ENCODE measurements at regions not wholly inside any gene's neighbourhood (a gene's known extent, or its start where the extent isn't known, plus 50 kb on each side); places are given as distances from the start of the nearest gene placed in this dataset.
"Not testable (repeated sequence)": the region's sequence is repeated elsewhere in the genome, so short reads cannot be mapped to it uniquely, and the experiment has no call there.

DNA sequence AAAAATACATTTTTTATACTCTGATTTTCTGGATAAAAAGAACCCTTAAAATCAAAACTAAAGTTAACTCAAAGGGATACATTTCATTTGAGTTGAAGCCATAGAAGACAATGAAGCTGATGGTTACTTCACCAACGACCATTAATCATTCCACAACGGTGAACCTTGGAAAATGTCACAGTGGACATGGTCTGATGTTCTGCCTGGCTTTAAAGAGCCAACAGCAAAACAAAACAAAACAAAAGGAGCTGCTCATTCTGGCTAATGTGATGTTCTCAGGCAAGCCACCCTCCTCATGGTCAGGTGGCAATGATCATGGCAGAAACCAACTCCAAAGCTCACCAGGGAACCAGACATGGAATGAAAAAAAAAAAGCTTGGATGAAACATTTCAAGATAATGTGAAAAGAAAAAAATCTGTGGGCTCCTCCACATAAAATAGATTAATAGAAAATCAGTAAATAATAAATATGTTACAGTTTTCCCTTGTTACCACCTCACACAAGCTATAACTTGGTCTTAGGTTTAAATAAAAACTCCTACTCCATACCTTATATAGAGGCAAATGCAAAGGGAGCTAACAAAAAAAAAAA, 90.1 kb upstream of the SERTAD2 start:
- DNase-seq: no peak

DNA sequence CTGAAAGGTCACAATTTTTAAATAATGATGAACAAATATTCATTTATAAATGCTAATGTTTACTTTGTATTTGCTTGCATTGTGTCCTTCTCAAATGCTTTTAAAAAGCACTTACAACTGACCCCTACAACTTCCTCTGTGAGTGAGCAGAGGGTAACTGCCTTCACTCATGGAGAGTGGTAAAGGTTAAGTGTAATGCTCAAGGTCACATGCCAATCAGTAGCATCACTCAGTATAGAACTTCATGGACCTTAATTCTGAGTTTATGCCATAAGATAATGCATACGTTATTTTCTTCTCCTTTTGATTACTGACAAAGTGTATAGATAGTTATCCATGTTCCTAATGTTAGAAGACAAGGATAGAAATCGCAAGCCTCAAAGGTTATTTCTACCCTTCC, 91.8 kb upstream of the SERTAD2 start:
- no peak for DNase-seq

DNA sequence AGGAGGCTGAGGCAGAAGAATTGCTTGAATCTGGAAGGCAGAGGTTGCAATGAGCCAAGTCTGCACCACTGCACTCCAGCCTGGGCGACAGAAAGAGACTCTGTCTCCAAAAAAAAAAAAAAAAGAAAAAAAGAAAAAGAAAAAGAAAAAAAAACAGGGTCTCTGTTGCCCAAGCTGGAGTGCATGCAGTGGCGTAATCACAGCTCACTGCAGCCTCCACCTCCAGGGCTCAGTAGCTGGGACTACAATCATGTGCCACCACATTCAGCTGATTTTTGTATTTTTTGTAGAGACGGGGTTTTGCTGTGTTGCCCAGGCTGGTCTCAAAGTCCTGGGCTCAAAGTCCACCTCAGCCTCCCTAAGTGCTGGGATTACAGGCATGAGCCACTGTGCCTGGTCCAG, 94.0 kb upstream of the SERTAD2 start:
- not testable (repeated sequence) for DNase-seq

DNA sequence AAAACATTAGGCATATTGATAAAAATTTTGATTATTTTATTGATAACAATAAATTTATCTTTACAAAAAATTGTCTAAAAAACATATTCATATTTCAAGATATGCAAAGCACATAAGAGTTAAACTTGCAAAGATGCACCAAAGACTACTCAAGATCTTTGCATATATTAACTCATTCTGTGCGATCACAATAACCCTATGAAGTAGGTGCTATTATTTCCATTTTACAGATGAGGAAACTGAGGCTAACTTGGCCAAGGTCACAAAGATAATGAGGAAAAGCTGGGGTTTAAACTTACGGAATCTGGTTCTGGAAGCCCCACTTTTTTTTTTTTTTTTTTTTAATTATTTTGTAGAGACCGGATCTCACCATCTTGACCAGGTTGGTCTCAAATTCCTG, 94.4 kb upstream of the SERTAD2 start:
- DNase-seq: no peak

DNA sequence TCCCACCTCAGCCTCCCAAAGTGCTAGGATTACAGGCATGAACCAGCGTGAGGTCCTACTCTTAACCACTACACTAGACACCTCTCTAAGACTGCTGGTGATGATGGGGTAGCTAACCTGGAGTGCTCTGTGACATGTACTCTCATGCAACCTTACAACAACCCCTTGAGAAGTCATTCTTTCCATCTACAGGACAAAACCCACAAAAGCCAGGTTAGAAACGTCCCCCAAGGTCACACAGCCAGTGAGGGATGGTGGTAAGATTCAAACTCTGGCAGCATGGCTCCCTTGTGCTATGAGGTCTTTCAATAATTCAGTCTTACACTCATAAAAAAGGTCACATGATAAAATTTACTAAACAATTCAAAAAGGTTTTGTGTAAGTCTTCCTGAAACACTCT, 94.8 kb upstream of the SERTAD2 start:
- DNase-seq: no peak

DNA sequence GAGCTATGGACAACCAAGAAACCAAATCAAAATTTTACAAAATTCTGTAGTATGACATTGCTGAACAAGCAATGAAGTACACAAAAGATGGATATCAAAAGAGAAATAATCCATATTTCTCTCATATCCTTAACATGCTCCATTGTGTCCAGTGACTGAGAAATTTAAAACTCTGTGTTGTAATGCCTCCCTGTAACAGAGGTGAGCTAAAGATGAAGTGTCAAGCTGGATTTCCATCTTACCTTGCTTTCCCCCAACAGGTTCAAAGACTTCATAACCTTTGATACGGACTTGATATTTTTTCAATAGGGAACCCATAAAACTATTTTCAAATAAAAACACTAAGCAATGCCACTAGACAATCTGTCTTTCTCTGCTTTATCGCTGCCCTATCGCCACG, 95.7 kb upstream of the SERTAD2 start:
- DNase-seq: no peak

DNA sequence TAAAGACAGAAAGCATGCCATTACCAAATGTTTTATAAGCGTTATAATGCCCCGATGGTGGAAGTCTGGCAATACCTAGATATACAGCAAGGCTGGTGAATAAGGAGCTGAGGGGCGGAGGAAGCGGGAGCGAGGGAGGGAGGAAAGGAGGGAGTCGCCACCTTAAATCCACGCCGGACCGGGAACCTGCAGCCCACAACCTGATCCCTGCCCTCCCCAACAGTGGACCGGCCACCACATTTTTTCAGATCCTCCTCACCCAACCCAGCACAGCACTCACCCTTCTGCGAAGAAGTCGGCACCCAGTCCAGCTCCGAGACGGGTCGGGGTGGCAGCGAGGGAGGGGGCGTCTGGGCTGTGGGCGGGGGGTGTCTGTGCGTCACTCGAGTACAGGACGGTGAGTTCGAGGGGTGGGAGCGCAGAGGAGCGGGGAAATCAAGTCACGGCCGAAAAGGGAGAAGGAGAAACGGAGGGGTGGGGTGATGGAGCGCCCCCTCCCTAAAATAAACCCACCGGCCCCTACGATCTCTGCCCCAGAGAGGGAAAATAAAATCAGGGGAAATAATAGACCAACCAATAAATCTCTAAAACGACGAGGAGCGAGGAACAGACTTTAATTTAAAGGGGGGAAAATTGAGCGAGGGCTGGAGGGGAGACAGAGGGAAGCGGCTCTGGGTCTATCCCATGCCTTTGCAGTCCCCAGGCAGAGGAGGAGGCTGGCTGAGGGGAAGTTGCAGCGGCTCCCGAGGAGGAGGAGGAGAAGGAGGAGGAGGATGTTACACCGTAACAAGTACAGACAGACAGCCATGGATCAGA, 96.5 kb upstream of the SERTAD2 start:
- DNase-seq: peak; percentile 71

DNA sequence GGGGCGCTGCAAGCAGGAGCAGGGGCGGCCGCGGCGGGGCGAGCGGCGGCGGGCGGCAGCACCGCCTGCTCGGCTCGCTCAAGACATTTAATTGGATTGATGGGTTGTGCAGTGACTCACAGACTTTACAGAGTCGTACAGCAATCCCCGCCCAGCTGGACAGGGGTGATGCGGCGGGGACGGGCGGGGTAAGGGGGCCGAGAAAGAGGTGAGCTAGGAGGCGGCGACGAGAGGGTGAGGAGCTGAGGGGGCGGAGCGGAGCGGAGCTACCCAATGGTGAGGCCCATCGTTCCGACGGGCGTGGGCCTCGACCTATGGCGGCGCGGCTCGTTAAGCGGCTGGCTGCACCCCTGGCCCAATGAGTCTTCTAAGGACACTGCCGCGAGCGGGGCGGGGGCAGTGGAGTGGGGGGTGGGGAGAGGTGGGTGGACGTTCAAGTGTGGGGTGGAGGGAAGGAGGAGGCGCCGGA, 97.1 kb upstream of the SERTAD2 start:
- peak; percentile 100 for DNase-seq

DNA sequence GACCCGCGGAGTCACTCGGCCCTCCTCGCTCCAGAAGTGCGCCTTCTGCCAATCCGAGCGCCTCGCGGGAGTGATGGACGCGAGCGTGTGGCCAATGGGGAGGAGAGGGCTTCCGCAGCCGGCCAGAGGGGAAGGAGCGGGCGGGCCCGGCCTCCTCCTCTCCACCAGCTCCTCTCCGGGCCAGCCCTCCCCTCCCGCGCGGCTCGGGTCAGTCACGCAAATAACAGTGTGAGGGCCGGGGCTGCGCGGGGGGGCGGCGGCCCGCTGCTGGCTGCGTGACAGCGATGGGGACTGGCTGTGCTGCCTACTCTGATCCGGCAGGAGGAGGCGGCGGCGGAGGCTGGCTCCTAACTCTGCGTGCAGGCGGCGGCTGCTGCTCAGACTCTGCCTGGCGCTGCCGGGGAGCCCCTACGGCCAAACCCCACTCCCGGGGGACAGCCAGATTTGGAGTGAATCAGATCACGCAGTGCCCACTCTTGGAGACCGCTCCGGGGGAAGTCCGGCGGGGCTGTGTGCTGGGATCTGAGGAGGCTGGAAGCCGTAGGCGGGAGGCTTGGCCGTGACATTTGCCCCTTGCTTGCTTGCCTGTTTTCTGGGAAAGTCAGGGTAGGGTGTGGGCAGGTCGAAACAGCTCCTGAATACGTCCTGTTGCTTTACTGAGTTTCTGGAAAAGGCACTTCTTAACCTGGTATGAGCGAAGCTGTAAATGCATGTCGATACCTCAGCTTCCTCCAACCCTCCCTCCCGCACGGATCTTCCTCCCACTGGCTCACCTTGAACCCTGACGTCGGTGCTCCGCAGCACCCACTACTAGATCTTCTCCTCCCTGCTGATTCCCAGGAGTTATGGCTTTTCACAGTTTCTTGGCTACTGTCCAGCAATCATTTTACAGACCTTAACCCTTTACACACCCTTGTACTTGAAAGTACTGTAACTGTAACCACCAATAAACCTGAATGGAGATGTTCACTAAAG, 97.9 kb upstream of the SERTAD2 start:
- no peak for DNase-seq

DNA sequence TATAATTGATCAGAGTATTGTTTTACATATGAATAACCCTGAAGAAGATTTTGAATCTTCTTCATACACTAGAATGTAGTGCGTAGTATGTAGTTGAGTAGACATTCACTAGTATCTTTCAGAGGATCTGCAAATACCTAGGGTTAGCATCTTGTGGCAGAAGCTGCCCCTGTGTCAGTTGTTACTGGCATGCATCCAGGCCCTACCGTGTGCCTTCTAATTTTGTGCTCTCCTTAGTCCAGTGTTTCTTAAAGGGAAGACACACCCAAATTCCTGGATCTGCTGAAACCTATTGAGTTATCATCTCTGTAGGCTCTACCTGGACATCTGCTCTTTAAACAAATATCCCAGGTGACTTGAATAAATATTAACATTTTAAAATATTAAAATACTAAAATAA, 99.7 kb upstream of the SERTAD2 start:
- no peak for DNase-seq

DNA sequence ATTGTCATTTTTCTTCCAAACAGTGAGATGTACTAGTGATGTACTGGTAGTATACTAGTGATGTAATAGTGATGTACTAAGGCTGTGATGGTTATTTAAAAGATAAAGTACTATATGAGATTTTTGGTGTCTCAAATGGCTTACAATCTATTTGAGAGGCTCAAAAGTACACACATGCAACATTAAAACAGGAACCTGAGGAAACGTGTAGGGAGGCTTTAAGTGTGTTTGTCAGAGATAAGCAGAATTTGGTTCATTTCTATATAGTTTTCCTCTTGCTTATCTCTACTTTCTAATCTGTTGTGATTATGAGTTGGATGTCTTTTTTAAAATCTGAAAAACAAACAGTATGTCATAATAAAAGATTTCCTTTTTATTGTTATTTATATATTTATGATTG, 100.9 kb upstream of the SERTAD2 start:
- no peak for DNase-seq

DNA sequence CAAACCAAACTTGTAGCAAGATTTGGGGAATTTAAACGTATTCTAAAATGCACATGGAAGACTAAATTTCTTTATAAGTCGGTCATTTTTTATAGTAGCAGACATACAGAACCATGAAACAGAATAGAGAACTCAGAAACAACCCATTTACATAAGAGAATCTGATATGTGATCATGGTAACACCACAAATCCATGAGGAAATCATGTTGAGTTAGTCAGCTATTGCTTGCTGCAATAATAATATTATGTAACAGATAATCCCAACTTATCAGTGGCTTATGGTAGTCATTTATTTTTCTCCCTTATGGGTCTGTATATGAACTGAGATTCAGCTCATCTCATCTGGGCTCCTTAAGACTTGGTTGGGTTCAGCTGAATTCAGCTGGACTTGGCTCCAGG, 103.4 kb upstream of the SERTAD2 start:
- DNase-seq: no peak

DNA sequence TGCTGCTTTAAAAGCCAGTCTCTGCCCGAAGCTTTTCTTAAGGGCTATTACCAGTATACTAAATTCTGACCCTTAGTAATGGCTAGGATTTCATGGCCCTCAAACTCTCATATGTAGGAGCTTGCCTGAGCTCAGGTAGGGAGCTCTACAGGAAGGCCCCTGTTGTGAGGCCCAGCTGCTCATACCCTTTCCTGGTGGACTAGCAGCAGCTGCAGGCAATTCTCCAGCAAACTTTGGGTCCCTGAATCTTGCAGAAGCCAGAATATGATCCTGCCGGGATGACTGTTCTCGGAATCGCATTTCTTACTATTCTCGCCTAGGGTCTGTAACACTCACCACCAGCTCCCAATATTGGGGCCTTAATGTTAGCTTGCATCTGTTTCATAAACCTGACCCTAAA, 106.4 kb upstream of the SERTAD2 start:
- DNase-seq: no peak

DNA sequence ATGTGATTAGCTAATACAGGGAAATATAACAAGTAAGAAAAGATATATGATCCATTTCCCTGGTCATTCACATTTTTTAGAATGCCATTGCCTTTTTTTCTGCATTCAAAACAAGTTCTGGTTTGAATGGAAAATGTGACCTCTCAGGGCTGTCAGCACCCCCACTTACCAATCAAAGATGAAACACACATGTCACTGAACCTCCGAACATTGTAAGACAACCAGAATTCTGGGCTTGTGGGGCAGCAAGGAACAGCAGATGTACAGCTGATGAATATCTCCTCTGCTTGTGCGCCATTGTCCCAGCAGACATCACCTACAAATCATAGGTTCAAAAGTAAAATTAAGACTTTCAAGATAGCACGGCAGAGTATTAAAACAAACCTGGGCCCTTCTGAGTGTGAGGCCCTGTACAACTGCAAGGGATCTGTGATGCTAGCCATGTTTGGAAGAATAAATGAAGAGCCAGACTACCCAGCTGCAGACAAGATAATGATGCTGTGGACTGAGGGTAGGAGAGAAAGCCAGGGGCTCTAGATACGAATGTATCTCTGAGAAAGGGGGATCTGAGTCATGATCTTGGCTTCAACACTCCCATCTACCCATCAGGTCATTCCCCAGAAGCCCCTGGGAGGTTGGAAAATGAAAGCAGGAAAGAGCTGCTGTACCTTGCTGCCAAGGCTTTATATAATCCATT, 108.7 kb upstream of the SERTAD2 start:
- DNase-seq: no peak

DNA sequence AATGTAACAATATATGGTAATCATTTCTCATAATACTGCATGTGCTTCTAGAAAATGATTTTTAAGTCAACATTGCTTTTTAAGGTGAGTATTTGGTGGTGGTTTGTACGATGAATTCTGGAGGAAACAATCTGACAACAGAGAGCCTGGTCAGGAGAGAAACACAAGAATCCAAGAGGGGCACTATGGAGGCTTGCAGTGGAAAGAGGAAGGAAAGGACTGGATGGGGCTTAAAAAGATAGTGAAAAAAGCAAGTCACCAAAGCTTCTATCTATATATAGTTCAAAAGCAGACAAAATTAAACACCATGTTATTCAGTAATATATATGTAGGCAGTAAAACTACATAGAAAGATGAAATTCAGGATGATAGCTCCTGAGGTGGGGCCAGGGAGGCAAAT, 109.4 kb upstream of the SERTAD2 start:
- DNase-seq: no peak

DNA sequence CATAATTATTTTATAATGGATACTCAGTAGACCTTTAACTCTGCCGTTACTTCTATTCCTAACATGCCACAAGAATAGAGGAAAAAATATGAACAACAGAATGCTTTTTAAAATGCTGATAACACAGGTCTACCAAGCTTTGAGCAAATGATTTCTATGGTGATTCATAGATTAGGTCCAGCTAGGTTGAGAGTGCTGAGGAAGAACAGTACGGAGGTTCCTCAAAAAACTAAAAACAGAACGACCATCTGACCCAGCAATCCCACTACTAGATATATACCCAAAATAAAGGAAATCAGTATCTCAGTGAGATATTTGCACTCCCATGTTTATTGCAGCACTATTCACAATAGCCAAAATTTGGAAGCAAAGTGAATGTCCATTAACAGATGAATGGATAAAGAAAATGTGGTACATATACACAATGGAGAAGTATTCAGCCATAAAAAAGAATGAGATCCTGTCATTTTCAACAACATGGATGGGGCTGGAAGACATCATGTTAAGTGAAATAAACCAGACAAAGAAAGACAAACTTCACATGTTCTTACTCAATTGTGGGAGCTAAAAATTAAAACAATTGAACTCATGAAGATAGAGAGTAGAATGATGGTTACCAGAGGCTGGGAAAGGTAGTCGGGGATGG, 111.6 kb upstream of the SERTAD2 start:
- DNase-seq: no peak

DNA sequence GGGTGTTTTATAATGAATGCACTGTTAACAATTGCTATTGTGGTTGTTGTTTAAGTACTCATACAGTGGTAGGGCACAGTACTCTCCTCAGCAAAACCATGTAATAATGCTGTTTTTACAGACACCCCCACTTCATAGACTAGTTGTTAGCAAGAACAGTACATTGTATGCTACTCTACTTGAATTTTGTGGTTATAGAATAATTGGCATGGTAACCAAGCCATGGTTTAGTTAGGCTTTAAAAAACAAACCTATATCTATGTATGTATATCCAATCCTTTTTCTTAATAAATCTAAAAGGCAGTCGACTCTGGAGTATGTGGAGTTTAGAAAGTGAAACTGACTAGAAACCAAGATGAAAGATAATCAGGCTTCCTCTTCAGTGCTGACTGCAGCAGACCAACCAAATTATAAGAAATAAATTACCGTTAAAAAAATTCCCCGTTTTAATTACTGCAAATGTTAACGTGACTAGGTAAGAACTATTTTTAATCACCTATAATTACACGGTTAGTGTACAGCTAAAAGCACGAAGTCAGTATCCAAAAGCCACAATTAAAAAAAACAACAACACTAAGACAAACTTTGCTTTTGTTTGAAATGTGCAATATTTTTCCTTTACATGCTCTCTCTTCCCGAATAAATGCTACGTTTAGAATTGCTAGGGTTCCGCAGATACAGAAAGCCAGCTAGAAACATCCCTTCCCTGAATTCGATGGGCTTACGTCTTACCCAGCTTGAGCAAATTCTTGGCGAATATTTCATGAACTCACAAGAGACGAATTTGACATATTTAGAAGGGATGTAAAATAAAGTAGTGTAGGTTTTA, 113.3 kb upstream of the SERTAD2 start:
- DNase-seq: no peak

DNA sequence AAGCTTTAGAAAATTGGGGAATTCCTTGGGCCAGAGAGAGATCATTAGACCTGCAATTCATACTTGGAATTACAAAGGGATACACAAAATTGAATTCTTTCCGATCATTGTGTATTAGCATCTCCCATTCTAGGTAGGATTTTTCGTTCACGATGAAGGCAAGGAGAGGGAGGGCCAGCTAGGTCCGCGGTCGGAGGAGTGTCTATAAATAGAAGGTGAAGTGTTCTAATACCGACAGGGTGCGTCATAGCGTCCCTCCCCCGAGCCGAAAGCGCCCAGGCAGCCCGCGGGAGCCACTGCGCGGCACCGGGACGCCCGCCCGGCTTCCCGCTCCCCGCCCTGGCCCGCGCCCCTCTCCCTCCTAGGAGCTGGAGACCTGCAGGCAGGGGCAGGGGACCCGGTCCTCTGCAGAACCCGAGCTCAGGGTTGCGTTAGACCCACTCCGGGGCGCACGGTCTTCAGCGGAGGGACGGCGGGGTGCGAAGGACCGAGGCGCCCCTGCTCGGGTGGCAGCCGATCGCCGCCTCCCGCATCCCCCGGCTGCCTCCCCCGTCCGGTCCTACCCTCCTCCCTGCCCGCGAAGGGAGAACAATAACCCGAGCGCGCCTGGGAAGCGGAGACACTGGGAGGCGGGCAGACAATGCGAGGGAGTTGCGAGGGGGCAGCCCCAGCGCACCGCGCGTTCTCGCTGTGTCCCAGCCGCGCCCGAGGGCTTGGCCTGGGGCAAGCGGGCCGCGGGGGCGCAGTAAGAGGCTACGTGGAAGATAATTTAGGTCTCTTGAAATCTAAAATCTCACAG, 114.2 kb upstream of the SERTAD2 start:
- DNase-seq: peak; percentile 91

DNA sequence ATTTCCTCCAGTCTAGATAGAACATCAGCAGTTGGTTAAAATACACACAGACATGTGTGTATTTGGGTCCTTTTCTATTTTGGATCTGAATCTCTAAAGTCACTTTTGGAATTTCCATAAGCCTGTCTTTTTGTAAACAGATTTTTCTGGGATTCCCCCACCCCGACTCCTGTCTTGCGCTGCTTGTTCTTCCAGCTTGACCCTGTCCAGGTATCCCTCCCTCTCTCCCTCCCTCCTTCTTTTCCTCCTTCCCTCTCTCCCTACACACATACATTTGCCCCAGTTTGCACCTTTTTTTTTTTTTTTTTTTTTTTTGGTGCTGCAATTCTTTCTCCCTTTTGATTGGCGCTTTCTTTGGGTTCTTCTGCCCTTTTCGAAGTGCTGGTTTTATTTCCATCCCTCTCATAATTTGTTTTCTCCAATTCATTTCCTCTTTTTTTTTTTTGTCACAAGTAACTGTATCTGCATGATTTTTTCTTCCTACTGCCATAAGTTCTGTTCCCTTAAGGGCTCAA, 114.8 kb upstream of the SERTAD2 start:
- DNase-seq: no peak

DNA sequence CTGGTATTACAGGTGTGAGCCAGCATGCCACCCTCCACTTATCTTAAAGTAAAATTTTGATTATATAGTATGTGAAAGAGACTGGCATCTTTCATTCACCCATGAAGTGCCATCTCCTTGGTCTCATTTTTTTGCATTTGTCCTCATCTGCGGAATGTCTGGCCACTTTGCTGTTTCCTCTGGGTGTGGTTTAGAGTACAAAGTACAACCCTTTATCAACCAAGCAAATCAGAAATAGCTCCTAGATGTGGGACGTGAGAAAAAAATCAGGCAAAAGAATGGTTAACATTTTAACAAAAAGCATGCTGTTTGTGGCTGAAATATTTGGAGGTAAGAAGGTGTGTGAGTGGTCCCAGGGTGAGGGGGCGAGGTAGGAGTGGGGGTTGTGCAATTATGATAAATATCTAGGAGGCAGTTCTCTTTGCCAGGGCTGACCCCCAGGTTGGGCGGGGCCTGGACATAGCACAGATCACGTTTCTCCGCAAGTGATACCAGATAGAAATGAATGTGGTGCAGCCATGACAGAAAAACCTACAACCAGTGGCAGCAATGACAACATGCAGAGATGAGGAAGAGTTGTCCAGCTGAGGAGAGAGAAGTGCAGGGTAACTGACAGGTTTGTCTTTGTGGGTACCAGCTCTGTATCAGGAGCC, 115.8 kb upstream of the SERTAD2 start:
- no peak for DNase-seq
